ENCODE measurements at regions not wholly inside any gene's neighbourhood (a gene's known extent, or its start where the extent isn't known, plus 50 kb on each side); places are given as distances from the start of the nearest gene placed in this dataset.

GRCh38 chr3:110236976-110237610, 834.5 kb upstream of the NECTIN3 start:
- WGBS: 54% methylated on average over 3 of the region's 3 CpGs
- no peak overlapping the region for H3K27ac ChIP-seq (ENCODE audit: low read depth in 1 of 2, low read length in 2 of 2)
- no peaks in the 10 kb centered on the region for H3K9me3 ChIP-seq (ENCODE audit: control insufficient read depth in 4 of 4, low read length in 3 of 4)
- H3K4me1 ChIP-seq (ENCODE audit: control insufficient read depth in 4 of 4, insufficient read depth in 4 of 4, low read length in 3 of 4): no peaks in the 10 kb centered on the region
- H3K36me3 ChIP-seq (ENCODE audit: control insufficient read depth in 4 of 4, insufficient read depth in 3 of 4, low read depth in 1 of 4, low read length in 3 of 4): no peaks in the 10 kb centered on the region
- no peak overlapping the region for H3K4me3 ChIP-seq (ENCODE audit: low read depth in 1 of 3, low read length in 3 of 3)
- DNase-seq (ENCODE audit: low spot score): no peak
- no peaks in the 10 kb centered on the region for H3K27me3 ChIP-seq (ENCODE audit: control insufficient read depth in 4 of 4, insufficient read depth in 4 of 4, low read length in 3 of 4)
- no peak overlapping the region for H3K9ac ChIP-seq (ENCODE audit: low read depth in 1 of 2, low read length in 2 of 2)
- TF ChIP-seq REST (IDR thresholded peaks at IDR 0.05) (no peak), HNF4A (conservative IDR thresholded peaks at IDR 0.05) (no peak)

GRCh38 chr3:110243081-110243480, 828.5 kb upstream of the NECTIN3 start:
- no peaks in the 10 kb centered on the region for H3K4me1 ChIP-seq (ENCODE audit: control insufficient read depth in 4 of 4, insufficient read depth in 4 of 4, low read length in 3 of 4)
- no peak for DNase-seq (ENCODE audit: low spot score)
- H3K9ac ChIP-seq (ENCODE audit: low read depth in 1 of 2, low read length in 2 of 2): no peak overlapping the region
- TF ChIP-seq YY1 (IDR thresholded peaks at IDR 0.05): no peak
- TF ChIP-seq MAX (IDR thresholded peaks at IDR 0.05): no peak
- no peak for TF ChIP-seq HNF4A (conservative IDR thresholded peaks at IDR 0.05)
- TF ChIP-seq RAD21 (IDR thresholded peaks at IDR 0.05): no peak
- TF ChIP-seq EGR1 (IDR thresholded peaks at IDR 0.05; ENCODE audit: low read depth in 2 of 2): no peak
- no peak for TF ChIP-seq CTCF (IDR thresholded peaks at IDR 0.05; ENCODE audit: low read depth, low read length, missing input control)
- no peak for TF ChIP-seq RXRA (IDR thresholded peaks at IDR 0.05)
- no peak for TF ChIP-seq JUND (IDR thresholded peaks at IDR 0.05)
- no peak for TF ChIP-seq ZBTB33 (IDR thresholded peaks at IDR 0.05)
- TF ChIP-seq FOXA2 (IDR thresholded peaks at IDR 0.05): no peak
- TF ChIP-seq GABPA (IDR thresholded peaks at IDR 0.05 in 1 of 2, conservative IDR thresholded peaks at IDR 0.05 in 1 of 2): no peak
- no peak for TF ChIP-seq FOXA1 (IDR thresholded peaks at IDR 0.05)
- no peak for TF ChIP-seq REST (IDR thresholded peaks at IDR 0.05)
- no peak overlapping the region for H3K4me3 ChIP-seq (ENCODE audit: low read depth in 1 of 3, low read length in 3 of 3)
- H3K9me3 ChIP-seq (ENCODE audit: control insufficient read depth in 4 of 4, low read length in 3 of 4): no peaks in the 10 kb centered on the region
- no peak overlapping the region for H3K27ac ChIP-seq (ENCODE audit: low read depth in 1 of 2, low read length in 2 of 2)
- H3K36me3 ChIP-seq (ENCODE audit: control insufficient read depth in 4 of 4, insufficient read depth in 3 of 4, low read depth in 1 of 4, low read length in 3 of 4): no peaks in the 10 kb centered on the region
- WGBS: 86% methylated on average over 4 of the region's 4 CpGs
- H3K27me3 ChIP-seq (ENCODE audit: control insufficient read depth in 4 of 4, insufficient read depth in 4 of 4, low read length in 3 of 4): no peaks in the 10 kb centered on the region
